HepG2 (cell line): ENCODE measurements at regions not wholly inside any gene's neighbourhood (a gene's known extent, or its start where the extent isn't known, plus 50 kb on each side); places are given as distances from the start of the nearest gene placed in this dataset.

Source experiments
- FUBP1 ChIP-seq: sonication (generic); formaldehyde crosslinking; IDR thresholded peaks from 2 replicates; pipeline ENCODE4 v1.5.1; 2020; ENCODE audit warnings: missing genetic modification reagents, mild to moderate bottlenecking, borderline replicate concordance
- GATAD2A ChIP-seq: IDR thresholded peaks from 2 replicates; pipeline ENCODE4 v1.6.1; 2016
- MED13 ChIP-seq: sonication (generic); formaldehyde crosslinking; IDR thresholded peaks from 2 replicates; pipeline ENCODE4 v1.5.0; 2020; ENCODE audit warnings: missing genetic modification reagents
- MEF2D ChIP-seq: sonication (generic); formaldehyde crosslinking; IDR thresholded peaks from 2 replicates; pipeline ENCODE4 v1.5.1; 2020; ENCODE audit warnings: mild to moderate bottlenecking, missing genetic modification reagents
- MNT ChIP-seq: fragments of 450-650 bp; IDR thresholded peaks from 2 replicates; pipeline ENCODE4 v1.6.1; 2016
- MTF1 ChIP-seq: sonication (generic); formaldehyde crosslinking; IDR thresholded peaks from 2 replicates; pipeline ENCODE4 v1.5.0; 2020; ENCODE audit warnings: missing genetic modification reagents
- MXD3 ChIP-seq: IDR thresholded peaks from 2 replicates; pipeline ENCODE4 v1.6.1; 2016; ENCODE audit warnings: mild to moderate bottlenecking, missing biosample characterization, missing genetic modification reagents
- SATB2 ChIP-seq: sonication (generic); formaldehyde crosslinking; IDR thresholded peaks from 2 replicates; pipeline ENCODE4 v1.5.0; 2020; ENCODE audit warnings: missing genetic modification reagents
- SETDB1 ChIP-seq: sonication (generic); formaldehyde crosslinking; IDR thresholded peaks from 2 replicates; pipeline ENCODE4 v1.5.1; 2020; ENCODE audit warnings: missing genetic modification reagents, mild to moderate bottlenecking, borderline replicate concordance
- SKIL ChIP-seq: sonication (generic); formaldehyde crosslinking; IDR thresholded peaks from 2 replicates; pipeline ENCODE4 v1.8.0; 2022; ENCODE audit warnings: missing genetic modification reagents, mild to moderate bottlenecking, moderate library complexity, borderline replicate concordance
- TRAFD1 ChIP-seq: sonication (generic); formaldehyde crosslinking; IDR thresholded peaks from 2 replicates; pipeline ENCODE4 v1.5.1; 2020; ENCODE audit warnings: missing genetic modification reagents, mild to moderate bottlenecking, borderline replicate concordance
- TSC22D2 ChIP-seq: sonication (generic); formaldehyde crosslinking; IDR thresholded peaks from 2 replicates; pipeline ENCODE4 v1.5.1; 2020; ENCODE audit warnings: missing genetic modification reagents, mild to moderate bottlenecking, borderline replicate concordance
- ZMYM4 ChIP-seq: sonication (generic); formaldehyde crosslinking; IDR thresholded peaks from 2 replicates; pipeline ENCODE4 v1.8.1; 2023; ENCODE audit warnings: mild to moderate bottlenecking, missing genetic modification reagents
- ZNF138 ChIP-seq: sonication (generic); formaldehyde crosslinking; IDR thresholded peaks from 2 replicates; pipeline ENCODE4 v1.5.0; 2020; ENCODE audit warnings: mild to moderate bottlenecking, low read depth, missing genetic modification reagents
- ZNF296 ChIP-seq: sonication (generic); formaldehyde crosslinking; conservative IDR thresholded peaks from 2 replicates; pipeline ENCODE4 v1.5.0; 2020; ENCODE audit warnings: mild to moderate bottlenecking, missing genetic modification reagents
- ZNF430 ChIP-seq: sonication (generic); formaldehyde crosslinking; IDR thresholded peaks from 2 replicates; pipeline ENCODE4 v1.9.0; 2021; ENCODE audit warnings: mild to moderate bottlenecking, missing genetic modification reagents
- ZNF678 ChIP-seq: sonication (generic); formaldehyde crosslinking; IDR thresholded peaks from 2 replicates; pipeline ENCODE4 v1.4.0; 2020; ENCODE audit warnings: mild to moderate bottlenecking, missing genetic modification reagents
- ZNF772 ChIP-seq: sonication (generic); formaldehyde crosslinking; IDR thresholded peaks from 2 replicates; pipeline ENCODE4 v1.5.0; 2020; ENCODE audit warnings: mild to moderate bottlenecking, missing genetic modification reagents
- ZNF781 ChIP-seq: sonication (generic); formaldehyde crosslinking; IDR thresholded peaks from 2 replicates; pipeline ENCODE4 v1.5.1; 2020; ENCODE audit warnings: borderline replicate concordance, mild to moderate bottlenecking, missing genetic modification reagents; ENCODE audit errors: not compliant biosample characterization
- ZNF792 ChIP-seq: IDR thresholded peaks from 2 replicates; pipeline ENCODE4 v1.6.1; 2016
- ZSCAN31 ChIP-seq: sonication (generic); formaldehyde crosslinking; IDR thresholded peaks from 2 replicates; pipeline ENCODE4 v1.5.0; 2020; ENCODE audit warnings: low read depth, mild to moderate bottlenecking, missing genetic modification reagents

- TF ChIP-seq SKIL (CRISPR knock-in tag), result no peak
- TF ChIP-seq ZNF772 (CRISPR knock-in tag), result no peak
- no peak for TF ChIP-seq ZNF792 (CRISPR knock-in tag)
- TF ChIP-seq MXD3 (CRISPR knock-in tag), result no peak
- no peak for TF ChIP-seq MNT
- no peak for TF ChIP-seq MED13
- no peak for TF ChIP-seq MTF1 (CRISPR knock-in tag)
- no peak for TF ChIP-seq MEF2D (CRISPR knock-in tag)
- TF ChIP-seq ZNF430 (CRISPR knock-in tag), result no peak
- TF ChIP-seq ZNF781, result no peak
- peak; percentile 91 for TF ChIP-seq ZMYM4 (CRISPR knock-in tag)
- no peak for TF ChIP-seq FUBP1 (CRISPR knock-in tag)
- no peak for TF ChIP-seq TRAFD1 (CRISPR knock-in tag)
- TF ChIP-seq SETDB1 (CRISPR knock-in tag), result no peak
- TF ChIP-seq ZNF296 (CRISPR knock-in tag), result no peak
- TF ChIP-seq ZNF138, result no peak
- TF ChIP-seq TSC22D2 (CRISPR knock-in tag), result no peak
- TF ChIP-seq ZSCAN31 (CRISPR knock-in tag), result no peak
- no peak for TF ChIP-seq ZNF678 (CRISPR knock-in tag)
- no peak for TF ChIP-seq SATB2
- no peak for TF ChIP-seq GATAD2A (CRISPR knock-in tag)
These were observed 69.2 kb downstream of the FASLG start (continued) for GRCh38 chr1:172727956-172728603.
